ENCODE measurements at regions not wholly inside any gene's neighbourhood (a gene's known extent, or its start where the extent isn't known, plus 50 kb on each side); places are given as distances from the start of the nearest gene placed in this dataset.

- TF ChIP-seq EZH2 (IDR thresholded peaks at IDR 0.05), result no peak
- no peak for TF ChIP-seq CTCF (IDR thresholded peaks at IDR 0.05)
- TF ChIP-seq EZH2phosphoT487 (IDR thresholded peaks at IDR 0.05), result peak; percentile 80
These were observed 111.2 kb upstream of the TMEM47 start for GRCh38 chrX:34768290-34768689.

Data from neural progenitor cell (in vitro differentiated cells).